GM23248 (cell line): ENCODE measurements at regions not wholly inside any gene's neighbourhood (a gene's known extent, or its start where the extent isn't known, plus 50 kb on each side); places are given as distances from the start of the nearest gene placed in this dataset.

Source experiments
- DNase-seq: peaks from one replicate; pipeline ENCODE4 v3.0.0-alpha.2; 2015
- H2AFZ ChIP-seq: fragments of 200-600 bp; sonication (generic); 2 replicates; pipeline ENCODE4 v1.6.1; 2016; ENCODE audit warnings: antibody characterized with exemption
- H3F3A ChIP-seq: fragments of 200-600 bp; sonication (generic); 2 replicates; pipeline ENCODE4 v1.6.1; 2016; ENCODE audit warnings: mild to moderate bottlenecking, antibody characterized with exemption, mixed run types; ENCODE audit not compliant: insufficient read depth
- H3K27ac ChIP-seq: fragments of 200-600 bp; sonication (generic); 2 replicates; pipeline ENCODE4 v1.5.1; 2016; ENCODE audit warnings: mild to moderate bottlenecking
- H3K27me3 ChIP-seq: fragments of 200-600 bp; sonication (generic); replicated peaks from 2 replicates; pipeline ENCODE4 v1.6.1; 2016; ENCODE audit warnings: mild to moderate bottlenecking; ENCODE audit not compliant: insufficient read depth
- H3K36me3 ChIP-seq: fragments of 200-600 bp; sonication (generic); 2 replicates; pipeline ENCODE4 v1.6.1; 2016; ENCODE audit warnings: low read depth, mild to moderate bottlenecking
- H3K4me1 ChIP-seq: fragments of 200-600 bp; sonication (generic); 2 replicates; pipeline ENCODE4 v1.6.1; 2016; ENCODE audit warnings: mild to moderate bottlenecking; ENCODE audit not compliant: insufficient read depth
- H3K4me2 ChIP-seq: fragments of 200-600 bp; sonication (generic); one replicate; pipeline ENCODE4 v1.6.1; 2016; ENCODE audit warnings: mild to moderate bottlenecking; ENCODE audit not compliant: unreplicated experiment
- H3K4me3 ChIP-seq: fragments of 200-600 bp; sonication (generic); 2 replicates; pipeline ENCODE4 v1.5.1; 2016; ENCODE audit warnings: mild to moderate bottlenecking
- H3K79me2 ChIP-seq: fragments of 200-600 bp; sonication (generic); 2 replicates; pipeline ENCODE4 v1.6.1; 2016; ENCODE audit warnings: mild to moderate bottlenecking; ENCODE audit not compliant: insufficient read depth
- H3K9ac ChIP-seq: fragments of 200-600 bp; sonication (generic); 2 replicates; pipeline ENCODE4 v1.6.1; 2016; ENCODE audit warnings: mild to moderate bottlenecking
- H3K9me2 ChIP-seq: fragments of 200-600 bp; sonication (generic); 2 replicates; pipeline ENCODE4 v1.6.1; 2016; ENCODE audit warnings: mixed run types, mild to moderate bottlenecking, moderate library complexity; ENCODE audit not compliant: insufficient read depth
- H3K9me3 ChIP-seq: fragments of 200-600 bp; sonication (generic); one replicate; pipeline ENCODE4 v1.6.1; 2017; ENCODE audit warnings: low read depth
- H4K20me1 ChIP-seq: fragments of 200-600 bp; sonication (generic); 2 replicates; pipeline ENCODE4 v1.6.0; 2016; ENCODE audit not compliant: insufficient read depth
- EZH2 ChIP-seq: fragments of 200-600 bp; sonication (generic); IDR thresholded peaks from 2 replicates; pipeline ENCODE4 v1.6.1; 2018; ENCODE audit warnings: antibody characterized with exemption, mild to moderate bottlenecking; ENCODE audit not compliant: insufficient read depth, poor library complexity, severe bottlenecking
- EZH2phosphoT487 ChIP-seq: fragments of 200-600 bp; sonication (generic); IDR thresholded peaks from 2 replicates; pipeline ENCODE4 v1.6.1; 2018; ENCODE audit warnings: antibody characterized with exemption, moderate library complexity, mild to moderate bottlenecking, low read depth; ENCODE audit not compliant: insufficient read depth
- WGBS, 2 experiments: methylation state at CpG; one replicate each; pipeline ENCODE4 v1.1.6; 2015 to 2017; ENCODE audit warnings: low lambda C conversion rate in 2 of 2, low coverage in 1 of 2; ENCODE audit errors: missing lambda C conversion rate in 2 of 2; 5-methylcytosine and 5-hydroxymethylcytosine counted together
- in situ Hi-C: fragments of 300-500 bp; cut with MboI; formaldehyde crosslinking; loops from 2 replicates; pipeline ENCODE4 v1.15.0; 2020

DNA sequence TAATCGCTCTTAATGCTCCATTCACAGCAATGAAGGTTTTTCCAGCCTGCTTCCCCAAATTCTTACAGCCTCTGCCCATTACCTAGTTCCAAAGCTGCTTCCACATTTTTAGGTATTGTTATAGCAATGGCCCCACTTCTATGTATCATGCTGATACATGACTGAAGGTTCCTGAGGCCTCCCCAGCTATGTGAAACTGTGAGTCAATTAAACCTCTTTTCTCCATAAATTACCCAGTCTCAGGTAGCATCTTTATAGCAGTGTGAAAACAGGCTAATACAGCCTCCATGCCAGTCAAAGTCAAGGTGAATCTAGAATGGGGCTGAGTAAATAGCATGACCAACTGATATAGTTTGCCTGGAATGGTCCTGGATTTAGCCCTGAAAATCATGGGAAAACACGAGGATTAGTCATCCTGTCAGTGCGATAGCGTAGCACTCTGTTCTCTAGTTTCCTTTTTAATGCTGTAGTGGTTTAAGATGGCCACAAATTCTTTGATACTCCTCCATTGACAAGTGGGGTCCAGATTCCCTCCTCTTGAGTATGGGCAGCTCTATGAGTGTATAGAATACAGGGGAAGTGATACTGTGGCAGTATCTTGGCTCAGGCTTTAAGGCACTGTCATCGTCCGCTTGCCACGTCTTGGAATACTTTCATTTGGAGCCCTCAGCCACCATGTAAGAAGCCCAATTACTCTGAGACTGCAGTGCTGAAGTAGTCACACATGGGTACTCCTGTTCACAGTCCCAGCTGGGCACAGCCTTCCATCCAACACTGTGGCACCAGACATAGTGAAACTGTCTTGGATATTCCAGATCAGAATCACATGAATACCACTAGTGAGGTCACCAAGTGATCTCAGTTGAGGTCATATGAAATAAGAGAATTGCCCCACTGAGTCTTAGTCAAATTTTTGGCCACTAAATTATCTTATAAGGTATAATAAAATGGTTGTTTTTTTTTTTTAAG, 94.0 kb upstream of the PLCL2 start:
- TF ChIP-seq EZH2phosphoT487: no peak
- no peak for TF ChIP-seq EZH2
- H4K20me1 ChIP-seq: no peaks in the 10 kb centered on the region
- DNase-seq: no peak
- H3K4me2 ChIP-seq: no peak overlapping the region
- no peak overlapping the region for H2AFZ ChIP-seq
- no peaks in the 10 kb centered on the region for H3K36me3 ChIP-seq
- no peak overlapping the region for H3K4me3 ChIP-seq
- H3K27ac ChIP-seq: no peak overlapping the region
- H3K9me3 ChIP-seq: no peaks in the 10 kb centered on the region
- H3K4me1 ChIP-seq: no peaks in the 10 kb centered on the region
- no peaks in the 10 kb centered on the region for H3K9me2 ChIP-seq
- in situ Hi-C loops: no loop called here
- no peaks in the 10 kb centered on the region for H3F3A ChIP-seq
- 91 to 92% methylated on average over 7 of the region's 7 CpGs for WGBS, 2 experiments
- no peaks in the 10 kb centered on the region for H3K79me2 ChIP-seq
- no peak overlapping the region for H3K9ac ChIP-seq
- H3K27me3 ChIP-seq: no peaks in the 10 kb centered on the region

DNA sequence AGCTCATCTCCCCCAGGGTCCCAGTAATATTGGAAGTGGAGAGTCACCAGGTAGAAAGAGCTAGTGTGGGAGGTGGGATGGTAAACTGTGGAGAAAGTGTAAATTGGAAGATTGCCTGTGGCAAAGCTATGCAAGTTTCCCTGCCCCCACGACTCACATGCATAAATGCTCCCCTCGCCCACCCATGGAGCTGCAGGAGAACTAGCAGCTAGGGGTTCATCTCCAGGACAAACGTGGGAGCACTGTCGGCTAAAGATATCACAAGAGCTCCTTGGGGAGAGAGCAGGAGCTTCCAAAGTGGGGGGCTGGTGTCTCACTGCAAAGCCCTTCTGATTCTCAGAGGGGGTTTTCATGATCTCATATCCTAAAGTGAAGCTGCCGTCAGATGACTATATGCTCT, 91.4 kb upstream of the PLCL2 start:
- H3K4me3 ChIP-seq: no peak overlapping the region
- in situ Hi-C loops: no loop called here
- 60 to 63% methylated on average over 5 of the region's 5 CpGs for WGBS, 2 experiments

DNA sequence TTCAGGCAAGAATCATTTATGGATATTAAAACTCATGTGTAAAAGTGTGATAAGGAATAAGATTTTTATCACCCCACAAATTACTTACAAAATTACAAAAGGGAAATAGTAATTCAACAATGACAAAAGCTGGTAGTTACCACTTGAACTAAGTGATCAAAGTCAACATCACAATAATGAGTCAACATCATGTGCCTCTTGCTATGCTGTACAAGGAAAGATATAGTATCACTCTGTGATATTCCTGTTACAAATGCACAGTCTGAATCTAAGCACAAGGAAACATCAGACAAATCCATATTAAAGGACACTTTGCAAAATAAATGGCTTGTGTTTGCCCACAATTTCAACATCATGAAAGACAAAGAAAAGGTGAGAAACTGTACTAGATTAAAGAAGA, 90.5 kb upstream of the PLCL2 start:
- Histone ChIP-seq H3K9me2 (no peaks in the 10 kb centered on the region), H4K20me1 (no peaks in the 10 kb centered on the region), H3F3A (no peaks in the 10 kb centered on the region), H3K79me2 (no peaks in the 10 kb centered on the region), H2AFZ (no peak overlapping the region), H3K9ac (no peak overlapping the region), H3K4me3 (no peak overlapping the region), H3K36me3 (no peaks in the 10 kb centered on the region), H3K9me3 (no peaks in the 10 kb centered on the region), H3K4me1 (no peaks in the 10 kb centered on the region), H3K27ac (no peak overlapping the region), H3K4me2 (no peak overlapping the region), H3K27me3 (no peaks in the 10 kb centered on the region)
- TF ChIP-seq EZH2phosphoT487 (no peak), EZH2 (no peak)
- no peak for DNase-seq
- in situ Hi-C loops: no loop called here

More for the DNA sequence above, 91.4 kb upstream of the PLCL2 start:
- no peaks in the 10 kb centered on the region for H3K9me3 ChIP-seq
- no peak overlapping the region for H3K27ac ChIP-seq
- no peak overlapping the region for H3K9ac ChIP-seq
- no peaks in the 10 kb centered on the region for H3K4me1 ChIP-seq
- no peaks in the 10 kb centered on the region for H3F3A ChIP-seq
- H3K4me2 ChIP-seq: no peak overlapping the region
- H3K27me3 ChIP-seq: no peaks in the 10 kb centered on the region
- no peaks in the 10 kb centered on the region for H4K20me1 ChIP-seq
- no peak for DNase-seq
- H2AFZ ChIP-seq: no peak overlapping the region
- H3K36me3 ChIP-seq: no peaks in the 10 kb centered on the region
- no peaks in the 10 kb centered on the region for H3K9me2 ChIP-seq
- H3K79me2 ChIP-seq: no peaks in the 10 kb centered on the region
- TF ChIP-seq EZH2: no peak

DNA sequence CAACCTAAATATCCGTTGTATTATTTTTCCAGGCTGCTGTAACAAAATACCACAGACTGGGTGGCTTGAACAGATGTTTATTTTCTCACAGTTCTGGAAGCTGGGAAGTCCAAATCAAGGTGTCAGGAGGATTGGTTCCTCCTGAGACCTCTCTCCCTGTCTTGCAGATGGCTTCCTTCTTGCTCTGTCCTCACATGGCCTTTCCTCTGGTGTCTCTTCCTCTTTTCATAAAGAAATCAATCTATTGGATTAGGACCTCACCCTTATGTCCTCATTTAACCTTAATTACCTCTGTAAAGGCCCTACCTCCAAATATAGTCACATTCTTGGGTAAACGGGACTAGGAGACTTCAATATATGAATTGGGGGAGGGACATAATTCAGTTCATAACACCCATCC, 89.2 kb upstream of the PLCL2 start:
- in situ Hi-C loops: no loop called here
- Histone ChIP-seq H4K20me1 (no peaks in the 10 kb centered on the region), H3K4me2 (no peak overlapping the region), H2AFZ (no peak overlapping the region), H3K4me3 (no peak overlapping the region), H3K27ac (no peak overlapping the region), H3K9me2 (no peaks in the 10 kb centered on the region), H3F3A (no peaks in the 10 kb centered on the region), H3K4me1 (no peaks in the 10 kb centered on the region), H3K79me2 (no peaks in the 10 kb centered on the region), H3K9ac (no peak overlapping the region), H3K27me3 (no peaks in the 10 kb centered on the region), H3K36me3 (no peaks in the 10 kb centered on the region), H3K9me3 (no peaks in the 10 kb centered on the region)
- DNase-seq: no peak
- TF ChIP-seq EZH2: no peak
- no peak for TF ChIP-seq EZH2phosphoT487
- WGBS, 2 experiments: 83 to 89% methylated on average over 2 of the region's 2 CpGs

DNA sequence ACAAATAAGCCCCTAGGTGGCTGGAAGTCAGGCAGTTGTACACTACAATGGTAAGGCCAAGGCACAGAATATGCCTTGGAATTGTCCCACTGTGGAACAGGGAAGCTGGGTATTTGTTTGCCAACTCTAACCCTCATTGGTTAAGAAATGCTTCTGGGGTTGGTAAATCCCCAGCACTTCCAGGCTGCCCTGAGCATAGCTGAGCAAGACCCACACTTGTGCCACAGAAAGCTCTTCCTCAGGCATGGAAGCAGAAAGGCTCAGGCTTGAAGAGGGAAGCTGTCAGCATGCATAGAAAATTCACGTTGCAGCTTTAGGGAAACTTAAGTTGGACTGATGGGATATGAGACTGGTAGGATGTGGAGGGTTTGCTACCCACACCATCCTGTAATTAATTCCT, 86.9 kb upstream of the PLCL2 start:
- no peaks in the 10 kb centered on the region for H3F3A ChIP-seq
- no peak for TF ChIP-seq EZH2
- no peak overlapping the region for H3K4me3 ChIP-seq
- peaks cover 8% of the 10 kb centered on the region for H3K4me1 ChIP-seq
- H3K9me2 ChIP-seq: no peaks in the 10 kb centered on the region
- H3K4me2 ChIP-seq: no peak overlapping the region
- no peak overlapping the region for H3K9ac ChIP-seq
- 13 to 27% methylated on average over 1 of the region's 1 CpG for WGBS, 2 experiments
- H3K36me3 ChIP-seq: no peaks in the 10 kb centered on the region
- H3K79me2 ChIP-seq: no peaks in the 10 kb centered on the region
- no peaks in the 10 kb centered on the region for H3K27me3 ChIP-seq
- H4K20me1 ChIP-seq: no peaks in the 10 kb centered on the region
- in situ Hi-C loops: no loop called here
- no peak overlapping the region for H2AFZ ChIP-seq
- DNase-seq: no peak
- H3K27ac ChIP-seq: no peak overlapping the region
- H3K9me3 ChIP-seq: no peaks in the 10 kb centered on the region
